Keratinocyte (primary cell): ENCODE measurements at regions not wholly inside any gene's neighbourhood (a gene's known extent, or its start where the extent isn't known, plus 50 kb on each side); places are given as distances from the start of the nearest gene placed in this dataset.

Source experiments
- DNase-seq: peaks from one replicate; pipeline ENCODE4 v3.0.0-alpha.2; 2011; ENCODE audit warnings: low read depth, missing footprints, low spot score
- FAIRE-seq: peaks from 2 replicates; lab custom pipeline; 2011; peaks lifted over from hg19 to GRCh38; lab: Jason Lieb, UNC
- H2AFZ ChIP-seq: 2 replicates; pipeline ENCODE4 v1.6.0; 2012; ENCODE audit warnings: low read length, control low read depth, inconsistent platforms; ENCODE audit not compliant: control insufficient read depth
- H3K27ac ChIP-seq: 2 replicates; pipeline ENCODE4 v1.5.1; 2011; ENCODE audit warnings: low read length; ENCODE audit not compliant: control insufficient read depth, insufficient read depth
- H3K27me3 ChIP-seq: 3 replicates; pipeline ENCODE4 v1.6.0; 2011; ENCODE audit warnings: low read length; ENCODE audit not compliant: control insufficient read depth, insufficient read depth; ENCODE audit errors: extremely low read depth
- H3K36me3 ChIP-seq, 2 experiments: 2 replicates in 1 of 2; 3 replicates in 1 of 2; pipeline ENCODE4 v1.5.1; 2011; ENCODE audit warnings: low read length in 2 of 2, mild to moderate bottlenecking in 1 of 2; ENCODE audit not compliant: control insufficient read depth in 2 of 2, insufficient read depth in 2 of 2; ENCODE audit errors: extremely low read depth in 1 of 2
- H3K4me1 ChIP-seq: 3 replicates; pipeline ENCODE4 v1.5.1; 2011; ENCODE audit warnings: low read length; ENCODE audit not compliant: control insufficient read depth, insufficient read depth; ENCODE audit errors: extremely low read depth
- H3K4me2 ChIP-seq: 3 replicates; pipeline ENCODE4 v1.6.0; 2011; ENCODE audit warnings: low read depth, low read length; ENCODE audit not compliant: control insufficient read depth, insufficient read depth; ENCODE audit errors: extremely low read depth
- H3K4me3 ChIP-seq, 3 experiments: fragments of 200-600 bp in 1 of 3; sonication (generic) in 1 of 3; 2 replicates in 2 of 3; 3 replicates in 1 of 3; pipeline ENCODE4 v1.5.1; 2011 to 2016; ENCODE audit warnings: low read length in 3 of 3, mild to moderate bottlenecking in 3 of 3, control low read depth in 2 of 3, inconsistent platforms in 1 of 3, low read depth in 1 of 3, mixed read lengths in 1 of 3, mixed run types in 1 of 3, moderate library complexity in 1 of 3; ENCODE audit not compliant: control insufficient read depth in 2 of 3, insufficient read depth in 2 of 3; ENCODE audit errors: extremely low read depth in 1 of 3
- H3K79me2 ChIP-seq: 2 replicates; pipeline ENCODE4 v1.6.0; 2012; ENCODE audit warnings: low read length; ENCODE audit not compliant: control insufficient read depth, insufficient read depth
- H3K9ac ChIP-seq: 3 replicates; pipeline ENCODE4 v1.6.0; 2011; ENCODE audit warnings: low read length; ENCODE audit not compliant: control insufficient read depth, insufficient read depth; ENCODE audit errors: extremely low read depth
- H3K9me1 ChIP-seq: 3 replicates; pipeline ENCODE4 v1.6.0; 2011; ENCODE audit warnings: low read length; ENCODE audit not compliant: control insufficient read depth, insufficient read depth; ENCODE audit errors: extremely low read depth
- H3K9me3 ChIP-seq: 2 replicates; pipeline ENCODE4 v1.5.1; 2012; ENCODE audit warnings: low read depth, low read length; ENCODE audit not compliant: control insufficient read depth
- H4K20me1 ChIP-seq: 3 replicates; pipeline ENCODE4 v1.6.0; 2011; ENCODE audit warnings: low read length; ENCODE audit not compliant: control insufficient read depth, insufficient read depth; ENCODE audit errors: extremely low read depth
- CTCF ChIP-seq, 3 experiments: IDR thresholded peaks in 1 of 3; conservative IDR thresholded peaks in 1 of 3; optimal IDR thresholded peaks in 1 of 3; 2 replicates in 2 of 3; 3 replicates in 1 of 3; pipeline versions ENCODE3 to v1.5.1; 2011; ENCODE audit warnings: low read length in 3 of 3, mild to moderate bottlenecking in 3 of 3, moderate library complexity in 2 of 3, control low read depth in 1 of 3, inconsistent platforms in 1 of 3; ENCODE audit not compliant: insufficient read depth in 2 of 3; ENCODE audit errors: extremely low read depth in 1 of 3
- EZH2 ChIP-seq: IDR thresholded peaks from one replicate; pipeline ENCODE4 v1.6.1; 2012; ENCODE audit warnings: inconsistent platforms, mild to moderate bottlenecking, low read length, moderate library complexity
- dilution Hi-C: fragments of 300-500 bp; cut with MboI; formaldehyde crosslinking; loops from one replicate; pipeline ENCODE4 v1.7.0; 2020; ENCODE audit warnings: low sequenced_read_pairs; ENCODE audit not compliant: extremely low pct_ligation_motif_present

GRCh38 chr5:2627867-2628266 is 123.6 kb downstream of the IRX2 start:
- Histone ChIP-seq H3K79me2 (no peaks in the 10 kb centered on the region), H3K36me3 (no peaks in the 10 kb centered on the region), H3K27me3 (peaks cover 3% of the 10 kb centered on the region), H3K4me2 (no peak overlapping the region), H2AFZ (no peak overlapping the region), H3K4me1 (no peaks in the 10 kb centered on the region), H3K9me1 (no peaks in the 10 kb centered on the region), H4K20me1 (no peaks in the 10 kb centered on the region), H3K27ac (no peak overlapping the region), H3K9ac (no peak overlapping the region), H3K9me3 (no peaks in the 10 kb centered on the region), H3K4me3 (no peak overlapping the region)
- TF ChIP-seq CTCF (optimal IDR thresholded peaks at IDR 0.05 in 1 of 3, IDR thresholded peaks at IDR 0.05 in 1 of 3, conservative IDR thresholded peaks at IDR 0.05 in 1 of 3; ENCODE audit: extremely low read depth in 1 of 3, insufficient read depth in 2 of 3, low read length in 3 of 3) (no peak), EZH2 (no peak)
- FAIRE-seq, result no peak
- dilution Hi-C loops, result no loop called here
- no peak for DNase-seq

GRCh38 chr5:2626572-2626971 is 124.9 kb downstream of the IRX2 start:
- Histone ChIP-seq H3K9me3 (no peaks in the 10 kb centered on the region), H2AFZ (no peak overlapping the region), H3K9me1 (no peaks in the 10 kb centered on the region), H3K27me3 (peaks cover 5% of the 10 kb centered on the region), H4K20me1 (no peaks in the 10 kb centered on the region), H3K9ac (no peak overlapping the region), H3K27ac (no peak overlapping the region), H3K79me2 (no peaks in the 10 kb centered on the region), H3K4me2 (no peak overlapping the region), H3K36me3 (no peaks in the 10 kb centered on the region), H3K4me1 (no peaks in the 10 kb centered on the region), H3K4me3 (no peak overlapping the region)
- dilution Hi-C loops, result no loop called here
- DNase-seq (no peak), FAIRE-seq (no peak)
- TF ChIP-seq CTCF (optimal IDR thresholded peaks at IDR 0.05 in 1 of 3, IDR thresholded peaks at IDR 0.05 in 1 of 3, conservative IDR thresholded peaks at IDR 0.05 in 1 of 3; ENCODE audit: extremely low read depth in 1 of 3, insufficient read depth in 2 of 3, low read length in 3 of 3) (no peak), EZH2 (no peak)
